GM12873 (cell line): ENCODE measurements at regions not wholly inside any gene's neighbourhood (a gene's known extent, or its start where the extent isn't known, plus 50 kb on each side); places are given as distances from the start of the nearest gene placed in this dataset.

ENCODE experiments used
- CTCF ChIP-seq: IDR thresholded peaks from 2 replicates; pipeline ENCODE4 v1.5.1; 2012; ENCODE audit warnings: low read depth, mild to moderate bottlenecking, moderate library complexity, low read length, control low read depth; ENCODE audit not compliant: insufficient read depth; ENCODE audit errors: missing control alignments

GRCh38 chr16:13727943-13728342, 192.0 kb upstream of the ERCC4 start:
- no peak for TF ChIP-seq CTCF

- no peak for TF ChIP-seq CTCF
Observed at GRCh38 chr16:13733561-13733960, 186.4 kb upstream of the ERCC4 start.

GRCh38 chr16:13742928-13743327, 177.0 kb upstream of the ERCC4 start:
- no peak for TF ChIP-seq CTCF

- TF ChIP-seq CTCF, result no peak
Observed at GRCh38 chr16:13743571-13743970, 176.4 kb upstream of the ERCC4 start.

GRCh38 chr16:13756411-13757140, 163.4 kb upstream of the ERCC4 start:
- TF ChIP-seq CTCF, result no peak

GRCh38 chr16:13766334-13766733, 153.6 kb upstream of the ERCC4 start:
- no peak for TF ChIP-seq CTCF

GRCh38 chr16:13767215-13767614, 152.7 kb upstream of the ERCC4 start:
- no peak for TF ChIP-seq CTCF

- no peak for TF ChIP-seq CTCF
Observed at GRCh38 chr16:13768471-13768870, 151.5 kb upstream of the ERCC4 start.
